ENCODE measurements at regions not wholly inside any gene's neighbourhood (a gene's known extent, or its start where the extent isn't known, plus 50 kb on each side); places are given as distances from the start of the nearest gene placed in this dataset.
"Not testable (repeated sequence)": the region's sequence is repeated elsewhere in the genome, so short reads cannot be mapped to it uniquely, and the experiment has no call there.

DNA sequence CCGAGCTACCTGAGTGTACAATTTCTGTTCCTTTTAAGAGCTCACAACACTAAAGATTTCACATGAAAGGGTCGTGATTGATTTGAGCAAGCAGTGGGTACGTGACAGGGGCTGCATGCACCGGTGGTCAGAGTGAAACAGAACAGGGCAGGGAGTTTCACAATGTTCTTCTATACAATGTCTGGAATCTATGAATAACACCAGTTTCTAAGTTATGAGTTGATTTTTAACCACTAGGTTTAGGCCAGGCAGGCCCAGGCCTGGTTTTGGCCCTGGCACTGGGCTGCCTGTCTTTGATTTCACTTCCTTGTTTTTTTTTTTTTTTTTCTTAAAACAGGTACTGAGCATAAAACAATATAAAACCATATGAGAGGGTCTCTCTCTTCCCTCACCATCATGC is 642.2 kb downstream of the DOK5 start:
- TF ChIP-seq, protein P1, sequence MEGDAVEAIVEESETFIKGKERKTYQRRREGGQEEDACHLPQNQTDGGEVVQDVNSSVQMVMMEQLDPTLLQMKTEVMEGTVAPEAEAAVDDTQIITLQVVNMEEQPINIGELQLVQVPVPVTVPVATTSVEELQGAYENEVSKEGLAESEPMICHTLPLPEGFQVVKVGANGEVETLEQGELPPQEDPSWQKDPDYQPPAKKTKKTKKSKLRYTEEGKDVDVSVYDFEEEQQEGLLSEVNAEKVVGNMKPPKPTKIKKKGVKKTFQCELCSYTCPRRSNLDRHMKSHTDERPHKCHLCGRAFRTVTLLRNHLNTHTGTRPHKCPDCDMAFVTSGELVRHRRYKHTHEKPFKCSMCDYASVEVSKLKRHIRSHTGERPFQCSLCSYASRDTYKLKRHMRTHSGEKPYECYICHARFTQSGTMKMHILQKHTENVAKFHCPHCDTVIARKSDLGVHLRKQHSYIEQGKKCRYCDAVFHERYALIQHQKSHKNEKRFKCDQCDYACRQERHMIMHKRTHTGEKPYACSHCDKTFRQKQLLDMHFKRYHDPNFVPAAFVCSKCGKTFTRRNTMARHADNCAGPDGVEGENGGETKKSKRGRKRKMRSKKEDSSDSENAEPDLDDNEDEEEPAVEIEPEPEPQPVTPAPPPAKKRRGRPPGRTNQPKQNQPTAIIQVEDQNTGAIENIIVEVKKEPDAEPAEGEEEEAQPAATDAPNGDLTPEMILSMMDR (IDR thresholded peaks at IDR 0.05), result not testable (repeated sequence)
- TF ChIP-seq POLR2A, POLR2AphosphoS5 (IDR thresholded peaks at IDR 0.05): not testable (repeated sequence)

All from prostate gland (tissue), 2 donors.